Globus pallidus (tissue), 1 donor: ENCODE measurements at regions not wholly inside any gene's neighbourhood (a gene's known extent, or its start where the extent isn't known, plus 50 kb on each side); places are given as distances from the start of the nearest gene placed in this dataset.

Experiments
- DNase-seq: peaks from one replicate; pipeline ENCODE4 v3.0.0-alpha.2; 2015; ENCODE audit warnings: low spot score

- DNase-seq: no peak
Measured at GRCh38 chr2:53448086-53448485, 319.5 kb upstream of the CHAC2 start.

- DNase-seq: no peak
Measured at GRCh38 chr2:53445383-53446070, 322.1 kb upstream of the CHAC2 start.

- no peak for DNase-seq
Measured at GRCh38 chr2:53442783-53443182, 324.8 kb upstream of the CHAC2 start.

GRCh38 chr2:53442093-53442492 lies 325.5 kb upstream of the CHAC2 start:
- no peak for DNase-seq

GRCh38 chr2:53438692-53439091 lies 328.9 kb upstream of the CHAC2 start:
- no peak for DNase-seq

- no peak for DNase-seq
Measured at GRCh38 chr2:53438100-53438499, 329.5 kb upstream of the CHAC2 start.

- DNase-seq: no peak
Measured at GRCh38 chr2:53437371-53437770, 330.2 kb upstream of the CHAC2 start.

GRCh38 chr2:53436882-53437281 lies 330.7 kb upstream of the CHAC2 start:
- DNase-seq: no peak

- no peak for DNase-seq
Measured at GRCh38 chr2:53435610-53436009, 332.0 kb upstream of the CHAC2 start.

- DNase-seq: no peak
Measured at GRCh38 chr2:53434466-53434865, 333.1 kb upstream of the CHAC2 start.

GRCh38 chr2:53432936-53433335 lies 334.7 kb upstream of the CHAC2 start:
- no peak for DNase-seq

- DNase-seq: no peak
Measured at GRCh38 chr2:53429901-53430300, 337.7 kb upstream of the CHAC2 start.

- DNase-seq: no peak
Measured at GRCh38 chr2:53424902-53425301, 342.7 kb upstream of the CHAC2 start.

- no peak for DNase-seq
Measured at GRCh38 chr2:53423465-53423864, 344.1 kb upstream of the CHAC2 start.

GRCh38 chr2:53422979-53423378 lies 344.6 kb upstream of the CHAC2 start:
- peak; percentile 63 for DNase-seq

GRCh38 chr2:53417385-53417784 lies 350.2 kb upstream of the CHAC2 start:
- DNase-seq: no peak

- DNase-seq: no peak
Measured at GRCh38 chr2:53407363-53408080, 360.1 kb upstream of the CHAC2 start.

- no peak for DNase-seq
Measured at GRCh38 chr2:53403792-53404413, 363.7 kb upstream of the CHAC2 start.

GRCh38 chr2:53397085-53397484 lies 370.5 kb upstream of the CHAC2 start:
- DNase-seq: no peak

GRCh38 chr2:53381271-53381670 lies 386.3 kb upstream of the CHAC2 start:
- DNase-seq: no peak

GRCh38 chr2:53379547-53379946 lies 388.1 kb upstream of the CHAC2 start:
- DNase-seq: no peak

GRCh38 chr2:53378791-53379190 lies 388.8 kb upstream of the CHAC2 start:
- DNase-seq: no peak

- DNase-seq: no peak
Measured at GRCh38 chr2:53373126-53373525, 394.5 kb upstream of the CHAC2 start.
